ENCODE measurements at regions not wholly inside any gene's neighbourhood (a gene's known extent, or its start where the extent isn't known, plus 50 kb on each side); places are given as distances from the start of the nearest gene placed in this dataset.

DNA sequence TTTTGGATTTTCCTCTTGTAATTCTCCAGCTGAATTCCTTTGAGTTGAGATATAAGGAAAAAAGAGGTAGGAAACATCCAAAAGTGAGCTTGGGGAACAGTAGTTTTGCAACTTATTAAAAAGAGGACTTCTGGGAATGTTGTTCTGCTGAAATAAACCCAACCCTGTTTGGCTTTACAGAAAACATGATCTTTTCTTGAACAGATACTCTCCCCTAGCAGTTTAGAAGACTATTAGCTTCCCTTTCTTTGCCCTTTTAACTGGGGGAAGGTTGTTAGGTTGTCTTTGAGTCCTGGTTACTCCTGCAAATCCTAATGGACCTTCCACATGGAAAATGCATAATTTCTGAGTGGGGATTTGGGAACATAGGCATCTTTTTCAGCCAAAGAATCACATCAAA lies 168.7 kb upstream of the RPS23 start:
- TF ChIP-seq, protein P1, sequence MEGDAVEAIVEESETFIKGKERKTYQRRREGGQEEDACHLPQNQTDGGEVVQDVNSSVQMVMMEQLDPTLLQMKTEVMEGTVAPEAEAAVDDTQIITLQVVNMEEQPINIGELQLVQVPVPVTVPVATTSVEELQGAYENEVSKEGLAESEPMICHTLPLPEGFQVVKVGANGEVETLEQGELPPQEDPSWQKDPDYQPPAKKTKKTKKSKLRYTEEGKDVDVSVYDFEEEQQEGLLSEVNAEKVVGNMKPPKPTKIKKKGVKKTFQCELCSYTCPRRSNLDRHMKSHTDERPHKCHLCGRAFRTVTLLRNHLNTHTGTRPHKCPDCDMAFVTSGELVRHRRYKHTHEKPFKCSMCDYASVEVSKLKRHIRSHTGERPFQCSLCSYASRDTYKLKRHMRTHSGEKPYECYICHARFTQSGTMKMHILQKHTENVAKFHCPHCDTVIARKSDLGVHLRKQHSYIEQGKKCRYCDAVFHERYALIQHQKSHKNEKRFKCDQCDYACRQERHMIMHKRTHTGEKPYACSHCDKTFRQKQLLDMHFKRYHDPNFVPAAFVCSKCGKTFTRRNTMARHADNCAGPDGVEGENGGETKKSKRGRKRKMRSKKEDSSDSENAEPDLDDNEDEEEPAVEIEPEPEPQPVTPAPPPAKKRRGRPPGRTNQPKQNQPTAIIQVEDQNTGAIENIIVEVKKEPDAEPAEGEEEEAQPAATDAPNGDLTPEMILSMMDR (IDR thresholded peaks at IDR 0.05; ENCODE audit: low read depth, low read length, missing input control) = no peak
- no peak for TF ChIP-seq JUND (IDR thresholded peaks at IDR 0.05)
- no peak for TF ChIP-seq RAD21 (IDR thresholded peaks at IDR 0.05)
- TF ChIP-seq, protein P2, sequence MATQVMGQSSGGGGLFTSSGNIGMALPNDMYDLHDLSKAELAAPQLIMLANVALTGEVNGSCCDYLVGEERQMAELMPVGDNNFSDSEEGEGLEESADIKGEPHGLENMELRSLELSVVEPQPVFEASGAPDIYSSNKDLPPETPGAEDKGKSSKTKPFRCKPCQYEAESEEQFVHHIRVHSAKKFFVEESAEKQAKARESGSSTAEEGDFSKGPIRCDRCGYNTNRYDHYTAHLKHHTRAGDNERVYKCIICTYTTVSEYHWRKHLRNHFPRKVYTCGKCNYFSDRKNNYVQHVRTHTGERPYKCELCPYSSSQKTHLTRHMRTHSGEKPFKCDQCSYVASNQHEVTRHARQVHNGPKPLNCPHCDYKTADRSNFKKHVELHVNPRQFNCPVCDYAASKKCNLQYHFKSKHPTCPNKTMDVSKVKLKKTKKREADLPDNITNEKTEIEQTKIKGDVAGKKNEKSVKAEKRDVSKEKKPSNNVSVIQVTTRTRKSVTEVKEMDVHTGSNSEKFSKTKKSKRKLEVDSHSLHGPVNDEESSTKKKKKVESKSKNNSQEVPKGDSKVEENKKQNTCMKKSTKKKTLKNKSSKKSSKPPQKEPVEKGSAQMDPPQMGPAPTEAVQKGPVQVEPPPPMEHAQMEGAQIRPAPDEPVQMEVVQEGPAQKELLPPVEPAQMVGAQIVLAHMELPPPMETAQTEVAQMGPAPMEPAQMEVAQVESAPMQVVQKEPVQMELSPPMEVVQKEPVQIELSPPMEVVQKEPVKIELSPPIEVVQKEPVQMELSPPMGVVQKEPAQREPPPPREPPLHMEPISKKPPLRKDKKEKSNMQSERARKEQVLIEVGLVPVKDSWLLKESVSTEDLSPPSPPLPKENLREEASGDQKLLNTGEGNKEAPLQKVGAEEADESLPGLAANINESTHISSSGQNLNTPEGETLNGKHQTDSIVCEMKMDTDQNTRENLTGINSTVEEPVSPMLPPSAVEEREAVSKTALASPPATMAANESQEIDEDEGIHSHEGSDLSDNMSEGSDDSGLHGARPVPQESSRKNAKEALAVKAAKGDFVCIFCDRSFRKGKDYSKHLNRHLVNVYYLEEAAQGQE (IDR thresholded peaks at IDR 0.05) = no peak
- TF ChIP-seq, protein P3, sequence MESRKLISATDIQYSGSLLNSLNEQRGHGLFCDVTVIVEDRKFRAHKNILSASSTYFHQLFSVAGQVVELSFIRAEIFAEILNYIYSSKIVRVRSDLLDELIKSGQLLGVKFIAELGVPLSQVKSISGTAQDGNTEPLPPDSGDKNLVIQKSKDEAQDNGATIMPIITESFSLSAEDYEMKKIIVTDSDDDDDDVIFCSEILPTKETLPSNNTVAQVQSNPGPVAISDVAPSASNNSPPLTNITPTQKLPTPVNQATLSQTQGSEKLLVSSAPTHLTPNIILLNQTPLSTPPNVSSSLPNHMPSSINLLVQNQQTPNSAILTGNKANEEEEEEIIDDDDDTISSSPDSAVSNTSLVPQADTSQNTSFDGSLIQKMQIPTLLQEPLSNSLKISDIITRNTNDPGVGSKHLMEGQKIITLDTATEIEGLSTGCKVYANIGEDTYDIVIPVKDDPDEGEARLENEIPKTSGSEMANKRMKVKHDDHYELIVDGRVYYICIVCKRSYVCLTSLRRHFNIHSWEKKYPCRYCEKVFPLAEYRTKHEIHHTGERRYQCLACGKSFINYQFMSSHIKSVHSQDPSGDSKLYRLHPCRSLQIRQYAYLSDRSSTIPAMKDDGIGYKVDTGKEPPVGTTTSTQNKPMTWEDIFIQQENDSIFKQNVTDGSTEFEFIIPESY (IDR thresholded peaks at IDR 0.05) = no peak
- TF ChIP-seq SP1 (IDR thresholded peaks at IDR 0.05) = no peak
- no peak for TF ChIP-seq YY1 (IDR thresholded peaks at IDR 0.05)
- TF ChIP-seq FOXA1 (IDR thresholded peaks at IDR 0.05) = no peak
- no peak for TF ChIP-seq RXRA (IDR thresholded peaks at IDR 0.05)
- TF ChIP-seq EGR1 (IDR thresholded peaks at IDR 0.05; ENCODE audit: low read depth in 2 of 2) = no peak
- no peak for TF ChIP-seq TAF1 (conservative IDR thresholded peaks at IDR 0.05)
- TF ChIP-seq, protein P4, sequence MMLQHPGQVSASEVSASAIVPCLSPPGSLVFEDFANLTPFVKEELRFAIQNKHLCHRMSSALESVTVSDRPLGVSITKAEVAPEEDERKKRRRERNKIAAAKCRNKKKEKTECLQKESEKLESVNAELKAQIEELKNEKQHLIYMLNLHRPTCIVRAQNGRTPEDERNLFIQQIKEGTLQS (IDR thresholded peaks at IDR 0.05) = no peak
- TF ChIP-seq, protein P5, sequence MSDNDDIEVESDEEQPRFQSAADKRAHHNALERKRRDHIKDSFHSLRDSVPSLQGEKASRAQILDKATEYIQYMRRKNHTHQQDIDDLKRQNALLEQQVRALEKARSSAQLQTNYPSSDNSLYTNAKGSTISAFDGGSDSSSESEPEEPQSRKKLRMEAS (IDR thresholded peaks at IDR 0.05) = no peak
- no peak for TF ChIP-seq GABPA (IDR thresholded peaks at IDR 0.05 in 1 of 2, conservative IDR thresholded peaks at IDR 0.05 in 1 of 2)
